Skin of body (tissue), 1 donor: ENCODE measurements at regions not wholly inside any gene's neighbourhood (a gene's known extent, or its start where the extent isn't known, plus 50 kb on each side); places are given as distances from the start of the nearest gene placed in this dataset.

Source experiments
- DNase-seq: peaks from one replicate; lab custom pipeline; 2025; lab: John Stamatoyannopoulos, UW

GRCh38 chr1:98482611-98483010, 178.9 kb upstream of the SNX7 start:
- no peak for DNase-seq

DNA sequence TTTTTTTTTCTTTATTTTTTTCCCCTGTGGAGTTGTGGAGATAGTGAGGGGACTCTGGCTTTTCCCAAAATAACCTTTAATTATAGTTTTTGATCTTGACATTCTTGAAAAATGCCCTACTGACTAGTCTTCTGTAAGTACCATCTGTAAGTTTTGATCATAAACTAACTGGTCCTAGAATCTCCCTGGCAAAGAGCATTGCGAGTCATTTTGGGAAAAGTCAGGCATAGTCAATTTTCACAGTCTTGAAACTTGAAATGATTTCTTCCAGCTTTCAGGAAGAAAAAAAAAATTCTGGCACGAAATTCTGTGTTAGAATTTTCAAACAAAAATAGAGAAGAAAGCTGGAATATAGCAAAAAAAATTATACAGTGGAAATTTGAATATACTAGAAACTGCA, 181.2 kb upstream of the SNX7 start:
- no peak for DNase-seq

DNA sequence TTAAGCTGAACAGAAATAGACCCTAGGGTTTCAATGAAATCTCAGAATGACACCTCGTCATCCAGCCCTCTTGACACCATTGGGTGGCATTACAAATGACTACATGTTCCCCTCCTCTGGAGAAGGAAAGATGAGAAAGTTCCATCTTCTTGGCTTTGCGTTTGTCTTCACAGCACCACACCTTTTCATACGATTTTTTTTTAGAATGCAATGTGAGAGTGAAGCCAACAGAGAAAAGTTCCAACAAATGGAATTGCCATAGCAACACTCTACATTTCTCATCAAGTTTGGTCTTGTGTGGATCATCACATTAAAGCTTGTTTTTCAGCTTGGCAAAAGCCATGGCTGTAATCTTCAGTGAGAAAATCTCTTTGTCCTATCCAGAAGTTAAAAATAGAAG, 183.4 kb upstream of the SNX7 start:
- DNase-seq, result no peak

DNA sequence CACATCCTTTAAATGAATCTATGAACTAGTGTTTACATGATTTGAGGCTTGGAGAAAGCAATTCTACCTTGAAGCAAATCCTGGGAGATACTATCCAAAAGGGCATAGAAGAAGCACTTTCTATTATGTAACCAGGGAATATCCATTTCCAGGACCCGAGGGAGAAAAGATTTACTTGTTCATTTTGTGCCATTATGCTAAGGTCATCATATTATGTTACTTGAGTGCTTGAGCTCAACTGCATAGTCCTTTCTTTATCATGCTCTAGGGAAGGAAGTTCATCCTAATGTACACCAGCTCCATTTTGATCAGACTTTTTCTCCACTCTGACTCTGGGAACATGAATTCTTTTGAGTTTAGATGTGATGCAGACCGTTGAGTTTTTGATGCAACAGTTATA, 188.6 kb upstream of the SNX7 start:
- DNase-seq, result no peak

- DNase-seq, result no peak
Observed at GRCh38 chr1:98471633-98472032, 189.9 kb upstream of the SNX7 start.

DNA sequence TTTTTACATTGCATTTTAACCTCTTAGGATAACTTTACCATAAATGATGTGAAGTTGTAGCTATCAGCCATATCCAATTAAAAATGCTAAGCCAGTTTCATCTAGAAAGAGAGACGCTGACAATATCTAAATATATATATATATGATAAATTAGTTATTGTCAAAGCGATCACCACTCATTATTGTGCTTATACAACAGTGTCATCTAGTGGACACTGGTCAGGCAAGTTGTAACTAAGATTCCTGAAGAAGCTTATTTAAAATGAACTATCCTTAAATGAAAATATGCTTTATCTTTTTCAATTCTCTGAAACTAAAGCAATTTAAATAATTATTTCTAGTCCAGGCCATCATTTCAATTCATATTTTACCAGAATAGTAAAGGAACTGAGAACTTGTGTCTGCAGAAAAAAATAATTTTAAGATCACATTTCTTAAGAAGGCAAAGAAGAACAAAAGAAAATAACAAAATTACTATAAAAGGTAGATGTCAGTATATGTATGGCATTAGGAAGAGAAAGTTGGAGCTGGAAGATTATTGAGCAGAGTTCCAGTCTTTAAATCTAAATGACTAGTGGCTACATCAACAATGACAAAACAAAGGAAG, 193.3 kb upstream of the SNX7 start:
- peak; percentile 43 for DNase-seq

GRCh38 chr1:98467586-98467985, 193.9 kb upstream of the SNX7 start:
- no peak for DNase-seq

DNA sequence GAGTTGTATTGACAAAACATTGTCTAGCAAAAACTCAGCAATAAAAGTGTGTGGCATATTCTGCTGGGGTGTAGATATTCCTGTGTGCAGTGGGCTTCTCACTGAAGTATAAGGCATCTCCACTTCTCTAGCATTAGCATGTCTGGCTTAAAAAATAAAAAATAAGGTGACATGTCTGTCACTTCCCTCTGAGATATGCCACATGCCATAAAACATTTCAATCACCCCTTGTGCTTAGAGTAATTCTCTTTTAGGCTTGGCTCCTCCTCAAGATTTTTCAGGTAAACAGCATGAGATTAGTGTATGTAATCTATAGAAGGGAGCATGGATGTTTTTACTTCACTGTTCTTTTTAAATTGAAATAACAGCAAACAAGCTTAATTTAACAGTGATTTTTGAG, 194.4 kb upstream of the SNX7 start:
- DNase-seq, result no peak

GRCh38 chr1:98461873-98462385, 199.6 kb upstream of the SNX7 start:
- DNase-seq, result no peak

- no peak for DNase-seq
Observed at GRCh38 chr1:98460136-98460535, 201.4 kb upstream of the SNX7 start.

DNA sequence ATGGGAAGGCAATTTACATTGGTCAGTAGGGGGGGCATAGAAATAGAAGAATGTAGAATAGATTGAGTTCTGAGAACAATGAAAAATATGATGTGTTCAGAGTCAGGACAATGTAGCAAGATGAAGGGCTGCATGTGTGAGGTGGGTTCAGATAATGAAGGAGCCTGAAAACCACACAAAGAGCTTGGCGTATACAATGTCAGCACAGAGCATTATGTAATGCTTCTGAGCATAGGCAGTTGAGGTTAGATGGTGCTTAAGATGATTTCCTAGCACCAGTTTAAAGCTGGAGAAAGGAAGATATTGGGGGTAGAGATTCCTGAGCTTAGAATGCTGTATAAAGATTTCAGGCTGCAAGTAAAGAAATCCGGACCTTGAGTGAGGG, 202.0 kb upstream of the SNX7 start:
- no peak for DNase-seq

GRCh38 chr1:98458511-98459485, 202.7 kb upstream of the SNX7 start:
- no peak for DNase-seq

DNA sequence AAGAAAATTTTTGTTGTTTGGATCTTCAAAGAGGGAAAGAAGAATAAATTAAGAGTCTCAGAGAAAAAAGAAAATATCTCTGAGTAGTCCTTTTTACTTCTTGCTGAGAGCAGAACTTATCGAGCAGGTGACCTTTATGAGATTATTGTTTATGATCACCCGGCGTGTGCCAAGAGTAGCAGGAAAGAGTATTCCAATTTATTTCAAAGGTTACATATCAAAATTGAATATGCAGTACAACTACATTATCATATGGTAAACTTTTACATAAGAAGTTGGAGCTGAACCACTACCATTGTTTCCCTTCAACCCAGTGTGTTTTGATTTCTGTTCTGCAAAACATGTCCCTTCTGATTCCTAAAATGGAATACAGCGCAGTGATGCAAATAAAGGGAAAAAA, 204.3 kb upstream of the SNX7 start:
- DNase-seq, result no peak

DNA sequence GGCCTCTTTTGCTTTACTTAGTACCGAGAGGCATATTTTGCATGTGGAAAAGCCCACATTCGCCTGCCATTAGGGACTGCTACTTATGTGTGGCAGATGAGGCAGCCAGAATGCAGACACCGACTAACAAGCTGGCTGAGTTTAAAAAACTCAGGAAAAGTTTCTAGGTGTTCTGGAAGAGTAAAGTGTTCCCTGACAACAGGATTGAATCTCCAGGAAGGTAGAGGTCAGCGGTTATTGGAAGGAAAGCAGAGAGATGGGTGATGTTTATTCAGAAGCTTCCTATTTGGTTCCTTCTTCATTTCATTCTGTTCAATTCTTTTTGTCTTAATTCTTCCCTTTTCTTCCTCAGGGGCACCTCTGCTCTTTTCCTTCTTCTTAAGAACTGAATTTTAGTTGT, 206.9 kb upstream of the SNX7 start:
- no peak for DNase-seq

- DNase-seq, result peak; percentile 9
Observed at GRCh38 chr1:98453066-98453465, 208.5 kb upstream of the SNX7 start.

- DNase-seq, result no peak
Observed at GRCh38 chr1:98452162-98452561, 209.4 kb upstream of the SNX7 start.

- no peak for DNase-seq
Observed at GRCh38 chr1:98441281-98441680, 220.2 kb upstream of the SNX7 start.

DNA sequence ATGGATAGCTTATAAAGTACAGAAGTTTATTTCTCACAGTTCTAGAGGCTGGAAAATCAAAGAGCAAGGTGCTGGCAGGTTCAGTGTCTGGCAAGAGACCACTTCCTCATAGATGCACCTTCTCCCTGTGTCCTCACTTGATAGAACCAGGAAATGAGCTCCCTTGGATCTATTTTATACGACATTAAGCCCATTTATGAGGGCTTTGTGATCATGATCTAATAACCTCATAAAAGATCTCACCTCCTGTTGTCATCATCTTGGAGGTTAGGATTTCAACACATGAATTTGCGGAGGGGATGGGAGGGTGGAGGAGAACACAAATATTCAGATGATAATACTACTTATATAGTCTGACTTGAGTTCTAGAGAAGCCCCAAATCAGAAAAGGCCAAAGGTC, 222.1 kb upstream of the SNX7 start:
- DNase-seq, result no peak

DNA sequence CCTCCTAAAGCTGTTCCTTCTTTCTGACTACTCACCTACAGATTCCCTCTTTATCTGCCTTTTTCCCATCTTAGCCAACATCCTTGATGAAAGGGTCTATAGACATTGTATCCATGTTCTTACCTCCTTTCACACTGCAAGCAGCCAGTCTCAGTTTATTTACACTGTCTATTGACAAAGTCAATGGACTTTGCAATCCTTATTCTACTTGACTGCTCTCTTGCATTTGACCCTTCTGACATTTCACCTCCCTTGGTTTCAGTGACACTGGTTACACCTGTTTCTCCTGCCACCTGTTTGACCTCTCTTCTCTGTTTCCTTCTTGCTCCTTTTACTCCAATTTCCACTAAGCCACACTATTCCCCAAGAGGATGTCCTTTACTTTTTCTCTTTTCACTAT, 224.0 kb upstream of the SNX7 start:
- DNase-seq, result no peak

- no peak for DNase-seq
Observed at GRCh38 chr1:98437011-98437410, 224.5 kb upstream of the SNX7 start.

DNA sequence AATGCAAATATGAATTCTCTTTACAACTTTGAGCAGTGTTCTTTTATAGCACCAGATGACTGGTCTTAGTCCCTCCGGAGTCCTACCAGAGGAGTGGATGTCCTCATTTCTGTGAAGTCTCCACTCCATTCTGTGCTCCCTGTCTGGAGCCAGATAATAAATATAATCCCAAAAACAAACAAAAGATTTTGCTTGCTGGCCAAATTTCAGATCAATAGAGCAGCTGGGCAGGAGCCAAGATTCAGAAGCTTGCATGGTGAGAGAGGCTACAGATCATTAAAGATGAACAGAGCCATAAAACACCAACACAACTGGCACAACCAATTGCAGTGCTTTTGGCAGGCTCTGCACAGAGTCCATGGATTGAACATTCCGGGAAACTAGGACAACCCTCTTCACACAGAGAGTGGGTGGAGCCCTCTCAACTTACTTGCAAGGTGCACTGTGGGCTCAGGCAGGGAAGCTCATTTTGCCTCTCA, 231.5 kb upstream of the SNX7 start:
- no peak for DNase-seq

DNA sequence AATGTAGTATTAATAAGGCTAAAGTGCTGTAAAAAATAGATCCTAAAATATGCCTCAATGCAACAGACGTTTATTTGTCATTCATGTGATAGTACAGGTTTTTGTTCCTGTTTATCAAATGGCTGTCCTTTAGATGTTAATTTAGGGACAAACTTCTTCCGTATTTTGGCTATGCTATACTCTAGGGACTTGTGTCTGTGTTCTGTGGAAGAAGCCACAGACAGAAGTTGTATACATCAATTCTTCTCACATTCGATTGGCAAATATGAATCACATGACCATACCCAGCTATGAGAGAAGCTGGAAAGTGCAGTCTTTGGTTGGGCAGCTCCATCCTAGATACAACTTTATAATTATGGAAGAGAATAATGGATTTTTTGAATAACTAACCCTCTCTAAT, 232.7 kb upstream of the SNX7 start:
- no peak for DNase-seq

GRCh38 chr1:98427664-98428063, 233.9 kb upstream of the SNX7 start:
- DNase-seq, result no peak
